Cardiac fibroblast (primary cell): ENCODE measurements at regions not wholly inside any gene's neighbourhood (a gene's known extent, or its start where the extent isn't known, plus 50 kb on each side); places are given as distances from the start of the nearest gene placed in this dataset.

Source experiments
- DNase-seq, 2 donors: peaks; one replicate each; pipeline versions ENCODE4 v3.0.0 to v3.0.0-alpha.2; 2010; ENCODE audit warnings: low read depth in 2 of 2
- H3K4me3 ChIP-seq, 2 donors: replicated peaks in 1 of 2; 1 replicate in 1 of 2; 2 replicates in 1 of 2; pipeline ENCODE4 v1.5.1; 2011; ENCODE audit warnings: low read depth in 2 of 2, low read length in 2 of 2, mild to moderate bottlenecking in 2 of 2, moderate library complexity in 1 of 2
- TF ChIP-seq, protein P1 (sequence below): IDR thresholded peaks from one replicate; pipeline ENCODE4 v1.5.1; 2011; ENCODE audit warnings: low read depth, mild to moderate bottlenecking, low read length, inconsistent platforms

DNA sequence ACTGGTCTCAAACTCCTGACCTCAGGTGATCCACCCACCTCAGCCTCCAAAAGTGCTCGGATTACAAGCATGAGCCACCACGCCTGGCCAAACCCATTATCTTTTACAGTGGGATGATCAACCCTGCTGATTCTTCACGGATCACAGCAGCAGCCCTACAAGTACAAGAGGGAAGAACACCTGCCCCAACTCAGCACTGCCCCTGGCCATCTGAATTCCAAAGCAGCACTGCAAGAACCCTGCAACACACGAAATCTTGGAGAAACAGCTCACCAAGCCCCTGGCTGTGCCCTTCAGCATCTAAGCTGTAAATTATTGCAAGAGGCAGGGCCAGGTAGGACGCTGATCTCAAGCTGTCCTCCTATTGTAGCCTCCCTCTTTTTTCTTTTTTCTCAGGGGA is 54.5 kb upstream of the MC3R start:
- no peak overlapping the region for H3K4me3 ChIP-seq
- TF ChIP-seq, protein P1, sequence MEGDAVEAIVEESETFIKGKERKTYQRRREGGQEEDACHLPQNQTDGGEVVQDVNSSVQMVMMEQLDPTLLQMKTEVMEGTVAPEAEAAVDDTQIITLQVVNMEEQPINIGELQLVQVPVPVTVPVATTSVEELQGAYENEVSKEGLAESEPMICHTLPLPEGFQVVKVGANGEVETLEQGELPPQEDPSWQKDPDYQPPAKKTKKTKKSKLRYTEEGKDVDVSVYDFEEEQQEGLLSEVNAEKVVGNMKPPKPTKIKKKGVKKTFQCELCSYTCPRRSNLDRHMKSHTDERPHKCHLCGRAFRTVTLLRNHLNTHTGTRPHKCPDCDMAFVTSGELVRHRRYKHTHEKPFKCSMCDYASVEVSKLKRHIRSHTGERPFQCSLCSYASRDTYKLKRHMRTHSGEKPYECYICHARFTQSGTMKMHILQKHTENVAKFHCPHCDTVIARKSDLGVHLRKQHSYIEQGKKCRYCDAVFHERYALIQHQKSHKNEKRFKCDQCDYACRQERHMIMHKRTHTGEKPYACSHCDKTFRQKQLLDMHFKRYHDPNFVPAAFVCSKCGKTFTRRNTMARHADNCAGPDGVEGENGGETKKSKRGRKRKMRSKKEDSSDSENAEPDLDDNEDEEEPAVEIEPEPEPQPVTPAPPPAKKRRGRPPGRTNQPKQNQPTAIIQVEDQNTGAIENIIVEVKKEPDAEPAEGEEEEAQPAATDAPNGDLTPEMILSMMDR = no peak

DNA sequence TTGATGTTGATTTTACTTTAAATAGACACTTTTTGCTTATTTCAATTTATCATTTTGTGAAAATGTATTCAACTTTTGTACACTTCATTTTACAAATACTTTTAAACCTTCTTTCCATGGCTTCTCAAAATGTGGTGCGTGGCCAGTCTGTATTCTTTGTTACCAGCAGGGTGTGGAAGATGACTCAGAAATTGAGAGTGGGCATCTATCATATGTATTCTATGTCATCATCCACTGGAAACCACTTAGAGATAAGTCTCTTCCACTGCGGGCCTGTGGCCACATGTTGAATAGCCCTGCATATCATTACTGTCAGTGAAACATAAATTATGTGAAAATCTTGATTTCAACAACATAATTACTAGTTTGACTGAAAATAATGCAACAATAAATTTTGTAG is 52.6 kb upstream of the MC3R start:
- TF ChIP-seq, protein P1 = no peak
- H3K4me3 ChIP-seq = no peak overlapping the region
- no peak for DNase-seq

More for the DNA sequence above, 54.5 kb upstream of the MC3R start:
- no peak for DNase-seq
